T-helper 1 cell (primary cell): ENCODE measurements at regions not wholly inside any gene's neighbourhood (a gene's known extent, or its start where the extent isn't known, plus 50 kb on each side); places are given as distances from the start of the nearest gene placed in this dataset.
A peak's percentile ranks its signal among the peaks of the same experiment; 100 is the strongest.

Experiments used
- DNase-seq, 5 donors: peaks; one replicate each; pipeline ENCODE4 v3.0.0-alpha.2; 2012 to 2020

GRCh38 chr3:194995922-194996321 is 275.0 kb downstream of the XXYLT1 start:
- no peak for DNase-seq

GRCh38 chr3:194996746-194997145 is 274.2 kb downstream of the XXYLT1 start:
- DNase-seq, result no peak

DNA sequence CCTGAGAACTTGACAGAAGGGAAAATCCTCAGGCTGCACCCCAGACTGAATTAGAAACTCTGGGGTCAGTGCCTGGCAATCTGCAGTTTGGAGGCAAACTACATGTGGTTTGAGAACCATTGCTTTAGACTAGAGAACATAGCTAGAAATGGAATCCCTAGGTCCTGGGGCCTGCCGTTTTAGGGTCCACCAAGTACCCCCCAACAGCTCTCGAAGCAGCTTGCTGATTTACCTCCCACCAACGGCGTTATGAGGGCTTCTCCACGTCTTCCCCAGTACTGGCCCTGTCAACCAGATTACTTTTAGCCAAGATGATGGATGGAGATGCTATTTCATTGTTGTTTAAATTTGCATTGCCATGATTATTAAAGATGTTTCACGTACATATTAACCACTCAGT is 272.5 kb downstream of the XXYLT1 start:
- DNase-seq, result no peak

GRCh38 chr3:194998948-194999347 is 272.0 kb downstream of the XXYLT1 start:
- DNase-seq, result no peak

- DNase-seq, result no peak
Observed at GRCh38 chr3:194999491-194999890, 271.5 kb downstream of the XXYLT1 start.

DNA sequence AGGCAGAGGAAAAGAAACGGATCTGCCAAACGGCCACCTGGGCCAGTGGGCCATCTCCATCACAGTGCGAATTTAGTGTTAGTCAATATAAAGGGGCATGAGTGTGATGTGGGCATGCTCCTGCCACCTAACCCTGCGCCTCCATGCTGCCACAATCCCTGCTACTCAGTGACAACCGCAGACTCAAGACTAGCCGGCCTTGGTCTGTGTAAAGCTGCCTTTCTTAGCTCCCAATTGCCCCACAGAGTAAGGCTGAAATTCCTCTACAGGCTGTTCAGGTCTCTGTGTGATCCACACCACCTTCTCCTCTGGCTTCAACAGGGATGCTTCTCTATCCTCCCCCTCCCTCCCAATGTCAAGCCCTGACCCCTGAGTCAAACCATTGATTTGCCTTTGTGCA is 269.7 kb downstream of the XXYLT1 start:
- DNase-seq, result no peak

DNA sequence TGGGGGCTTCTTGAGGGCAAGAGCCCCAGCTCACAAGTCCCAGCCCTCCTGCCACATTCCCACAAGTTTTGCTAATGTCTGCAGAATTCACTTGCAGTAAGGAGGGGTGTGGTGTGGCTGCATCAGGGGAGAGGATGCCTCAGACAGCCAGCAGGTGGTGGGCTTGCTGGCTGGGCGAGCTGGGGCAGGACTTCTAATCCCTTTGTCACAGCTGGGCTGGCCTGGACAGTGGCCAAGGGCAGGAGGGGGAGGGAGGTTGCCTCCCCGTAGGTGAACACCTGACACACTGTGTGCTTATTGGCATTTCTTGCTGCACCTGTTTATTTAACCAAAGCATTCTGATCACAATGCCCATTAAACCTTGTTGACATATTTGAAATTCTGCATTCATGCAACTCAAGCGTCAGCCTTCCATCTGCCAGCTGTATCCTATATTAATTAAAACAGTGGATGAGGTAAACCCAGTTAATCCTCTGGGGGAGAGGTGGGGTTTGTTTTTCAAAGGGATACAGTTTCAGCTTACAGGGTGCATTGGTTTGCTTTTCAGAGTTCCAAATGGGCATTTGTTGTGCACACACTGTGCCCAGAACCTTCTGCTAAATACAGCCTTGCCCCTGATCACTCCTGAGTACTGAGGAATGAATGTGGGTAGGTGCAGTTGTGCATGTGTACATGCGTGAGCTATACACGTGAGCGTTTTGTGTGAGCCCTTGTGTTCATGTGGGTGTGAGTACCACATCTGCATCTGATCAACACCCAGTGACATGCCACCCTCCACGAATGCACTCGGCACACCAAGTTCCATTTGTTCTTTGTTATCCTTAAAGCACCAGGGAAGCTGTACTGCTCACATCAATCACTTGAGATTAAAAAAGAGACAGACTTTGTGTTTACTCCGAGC is 268.7 kb downstream of the XXYLT1 start:
- DNase-seq, result peak in 1 of 5 donors; percentile 11

DNA sequence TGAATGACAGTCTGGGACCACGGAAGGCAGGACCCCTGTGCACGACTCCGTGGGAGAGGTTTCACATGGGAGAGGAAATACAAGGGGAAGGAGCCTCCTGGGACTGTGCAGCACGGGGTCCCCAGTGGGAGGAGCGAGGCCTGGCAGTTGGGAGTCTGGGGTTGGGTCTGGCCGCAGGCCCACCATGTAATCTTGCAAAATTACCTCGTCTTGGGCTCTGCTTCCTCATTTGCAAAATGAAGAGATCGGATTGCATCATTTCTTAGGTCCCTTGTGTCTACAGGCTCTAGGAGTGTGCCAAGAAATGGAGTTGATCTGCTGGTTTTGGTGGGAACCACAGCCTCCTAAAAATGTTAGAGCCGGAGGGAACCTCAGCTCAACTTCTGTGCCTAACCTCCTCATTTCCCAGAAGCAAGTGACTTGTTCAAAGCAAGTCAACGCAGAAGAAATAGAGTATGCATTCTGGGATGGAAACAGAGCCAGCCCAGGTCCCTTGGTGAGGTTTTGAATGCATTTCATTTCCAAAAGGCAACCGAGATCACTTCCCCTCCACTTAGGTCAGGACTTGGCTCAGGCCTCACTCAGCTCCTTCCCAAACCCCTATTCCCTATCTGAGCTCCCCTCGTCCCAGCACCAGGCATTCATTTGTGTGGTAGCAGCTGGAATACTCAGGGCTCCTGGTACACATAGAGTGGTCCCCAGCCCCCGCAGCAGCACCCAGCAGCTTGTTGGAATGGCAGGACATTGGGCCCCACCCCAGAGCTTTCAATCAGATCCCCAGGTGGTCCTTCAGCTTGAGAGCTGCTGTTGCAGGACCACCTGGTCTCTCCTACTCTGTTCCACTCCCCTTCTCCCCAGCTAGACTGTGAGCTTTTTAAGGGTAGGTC is 267.7 kb downstream of the XXYLT1 start:
- no peak for DNase-seq

GRCh38 chr3:195003893-195004289 is 267.1 kb downstream of the XXYLT1 start:
- no peak for DNase-seq

DNA sequence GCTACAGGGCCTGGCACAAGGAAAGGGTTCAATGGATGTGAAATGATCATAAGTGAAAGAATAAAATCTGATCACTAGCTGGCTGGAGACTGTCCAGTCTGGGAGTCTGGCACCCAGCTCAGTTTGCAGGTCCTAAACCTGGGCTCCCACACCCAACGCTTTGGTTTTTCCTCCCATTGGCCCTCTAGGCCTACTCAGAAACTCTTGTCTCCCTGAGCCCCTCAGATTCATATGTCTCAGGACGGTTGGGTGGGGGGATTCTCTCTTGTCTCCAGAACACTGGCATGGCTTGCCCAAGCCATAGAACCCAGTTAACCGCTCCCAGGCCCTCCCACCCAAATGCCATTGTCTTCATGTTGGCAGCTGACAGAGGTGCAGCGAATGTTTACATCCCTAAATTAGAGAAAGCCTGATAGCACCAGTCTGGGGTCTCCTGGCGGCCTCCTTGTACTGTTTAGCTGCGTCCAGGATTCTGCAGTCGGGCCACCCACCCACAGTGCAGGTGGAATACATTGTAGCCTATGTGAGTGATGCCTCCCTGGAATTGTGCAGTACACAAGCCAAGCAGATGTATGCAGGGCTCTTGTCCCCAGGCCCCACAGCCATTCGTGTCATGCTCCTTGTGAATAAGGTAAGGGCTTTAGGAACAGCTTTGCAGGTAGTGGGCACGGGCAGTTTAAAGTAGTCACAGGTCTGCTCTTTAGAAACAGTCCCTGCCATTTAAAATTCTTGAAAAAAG is 266.3 kb downstream of the XXYLT1 start:
- no peak for DNase-seq

DNA sequence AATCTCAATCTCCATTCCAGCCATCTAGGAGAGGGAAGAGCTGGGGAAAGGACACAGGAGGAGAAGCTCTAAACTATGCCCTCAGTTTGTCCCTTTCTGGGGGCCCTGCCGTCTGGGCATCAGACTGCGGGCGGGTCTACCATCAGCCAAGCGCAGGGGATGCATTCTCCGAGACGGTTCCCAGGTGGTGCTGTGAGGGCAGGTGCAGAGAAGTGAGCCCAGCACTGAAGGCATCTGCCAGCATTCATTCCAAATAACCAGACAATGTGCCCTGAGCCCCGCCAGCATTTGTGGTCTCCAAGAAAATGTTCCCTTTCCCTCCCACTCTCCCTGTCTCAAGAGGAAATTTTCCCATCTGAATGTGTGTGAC is 265.7 kb downstream of the XXYLT1 start:
- DNase-seq, result no peak

DNA sequence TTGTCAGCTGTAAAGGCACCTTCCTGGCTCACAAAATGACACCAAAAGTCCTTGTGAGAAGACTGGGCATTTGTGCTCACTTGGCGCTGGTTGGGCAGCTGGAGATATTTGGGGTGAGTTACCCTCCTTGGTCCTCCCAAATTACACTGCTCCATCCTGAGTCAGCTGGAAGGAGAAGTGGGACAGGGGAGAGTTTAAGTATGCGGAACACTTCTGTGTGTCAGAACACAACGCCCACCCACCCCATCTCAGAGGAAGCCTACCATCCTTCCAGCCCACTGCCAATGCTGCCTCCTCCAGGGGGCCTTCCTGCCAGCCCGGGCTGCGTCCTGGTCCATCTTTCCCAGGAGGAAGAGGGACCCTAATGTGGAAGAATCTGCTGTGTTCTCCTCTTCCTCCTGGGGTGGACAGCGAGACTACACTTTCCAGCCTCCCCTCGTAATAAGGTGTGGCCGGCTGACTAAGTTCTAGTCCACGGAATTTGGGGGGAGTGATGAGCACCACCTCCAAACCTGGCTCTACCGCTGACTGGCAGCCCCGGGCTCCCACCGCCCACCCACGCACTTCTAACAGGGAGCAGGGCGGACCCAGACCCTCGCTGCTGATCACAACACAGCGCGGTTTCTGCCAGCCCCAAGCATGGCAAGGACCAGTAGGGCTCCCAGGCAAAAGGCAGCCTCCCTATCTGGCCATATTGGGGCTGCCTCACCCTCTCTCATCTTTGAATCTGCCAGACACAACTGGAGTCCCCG is 265.0 kb downstream of the XXYLT1 start:
- no peak for DNase-seq

DNA sequence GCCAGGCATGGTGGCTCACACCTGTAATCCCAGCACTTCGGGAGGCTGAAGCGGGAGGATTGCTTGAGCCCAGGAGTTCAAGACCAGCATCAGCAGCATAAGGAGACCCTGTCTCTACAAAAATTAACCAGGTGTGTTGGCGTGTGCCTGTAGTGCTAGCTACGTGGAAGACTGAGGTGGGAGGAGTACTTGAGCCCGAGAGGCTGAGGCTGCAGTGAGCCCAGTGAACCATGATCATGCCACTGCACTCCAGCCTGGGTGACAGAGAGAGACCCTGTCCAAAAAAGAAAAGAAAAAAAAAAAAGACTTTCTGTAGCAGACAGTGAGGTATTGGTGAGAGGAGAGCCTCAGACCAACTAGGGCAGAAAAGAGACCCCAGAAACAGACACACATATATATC is 263.8 kb downstream of the XXYLT1 start:
- DNase-seq, result no peak

DNA sequence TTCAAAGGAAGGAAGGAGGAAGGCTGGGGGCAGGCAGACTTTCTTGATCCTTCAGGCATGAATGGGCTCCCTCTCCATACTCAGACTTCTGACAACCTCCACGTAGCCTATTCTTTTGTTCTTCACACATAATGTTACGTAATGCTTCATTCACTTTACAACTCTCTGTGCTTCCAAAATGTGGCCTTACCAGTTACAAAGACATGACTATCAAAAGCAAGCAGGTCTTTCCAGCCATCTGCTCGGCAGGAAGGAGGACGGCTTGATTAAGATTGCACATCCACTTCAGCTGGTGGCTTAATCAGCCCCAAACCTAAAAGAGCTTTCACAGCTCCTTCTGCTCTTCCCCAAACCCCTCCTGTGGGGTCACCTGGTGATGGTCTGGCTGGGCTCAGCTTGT is 263.2 kb downstream of the XXYLT1 start:
- DNase-seq, result no peak

DNA sequence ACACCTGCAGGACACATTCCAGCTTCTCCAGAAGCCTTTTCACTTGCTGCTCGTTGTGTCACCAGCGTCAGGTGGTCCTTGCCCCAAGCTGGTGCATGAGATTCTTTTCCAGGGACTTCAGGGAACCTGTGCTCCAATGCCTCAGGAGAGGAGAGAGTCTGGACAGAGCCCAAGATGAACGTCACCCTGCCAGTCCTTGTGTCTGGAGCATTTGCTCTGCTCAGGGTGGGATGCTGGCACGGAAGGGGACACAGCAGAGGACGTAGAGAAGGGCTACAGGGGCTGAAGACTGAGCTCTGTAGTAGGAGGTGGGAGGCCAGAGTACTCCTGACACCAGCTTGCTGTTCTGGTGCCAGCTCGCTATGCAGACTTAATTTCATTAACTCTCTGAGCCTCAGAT is 262.1 kb downstream of the XXYLT1 start:
- no peak for DNase-seq

DNA sequence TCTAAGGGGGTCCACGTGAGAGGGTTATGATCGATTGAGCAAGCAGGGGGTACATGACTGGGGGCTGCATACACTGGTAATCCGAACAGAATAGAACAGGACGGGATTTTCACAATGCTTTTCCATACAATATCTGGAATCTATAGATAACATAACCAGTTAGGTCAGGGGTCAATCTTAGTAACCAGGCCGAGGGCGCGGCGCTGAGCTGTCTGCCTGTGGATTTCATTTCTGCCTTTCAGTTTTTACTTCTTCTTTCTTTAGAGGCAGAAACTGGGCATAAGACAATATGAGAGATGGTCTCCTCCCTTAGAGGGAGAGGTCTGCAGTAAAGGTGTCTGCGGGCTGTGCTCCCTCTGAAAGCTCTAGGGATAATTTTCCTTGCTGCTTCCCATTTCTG is 261.3 kb downstream of the XXYLT1 start:
- DNase-seq, result no peak

GRCh38 chr3:195010551-195011100 is 260.3 kb downstream of the XXYLT1 start:
- DNase-seq, result no peak

DNA sequence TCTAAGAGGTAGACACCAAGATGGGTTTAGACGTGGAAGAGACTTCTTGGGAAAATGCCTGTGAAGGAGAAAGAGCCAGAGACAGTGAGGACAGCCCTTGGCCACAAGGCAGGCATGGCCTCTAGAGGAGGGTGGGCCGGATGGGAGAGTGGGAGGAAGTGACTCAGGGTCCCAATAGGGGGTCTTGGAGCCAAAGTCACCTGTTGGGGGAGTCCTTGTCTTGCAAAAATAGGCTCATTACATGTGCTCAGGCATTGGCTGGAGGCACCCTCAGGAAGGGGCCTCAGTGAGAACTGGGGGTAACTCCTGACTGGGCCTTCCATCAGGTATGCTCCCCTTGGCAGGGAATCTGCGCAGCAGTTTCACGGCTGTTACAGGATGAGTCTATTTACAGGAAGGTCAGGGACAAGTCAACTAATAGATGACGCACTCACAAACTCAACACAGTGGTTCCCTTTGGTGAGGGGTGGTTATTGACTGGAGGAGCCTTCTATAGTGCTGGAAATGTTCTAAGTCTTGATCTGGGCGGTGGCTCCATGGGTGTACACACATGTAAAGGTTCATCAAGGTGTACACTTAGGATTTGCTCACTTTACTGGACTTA is 259.6 kb downstream of the XXYLT1 start:
- no peak for DNase-seq

GRCh38 chr3:195012100-195012499 is 258.9 kb downstream of the XXYLT1 start:
- no peak for DNase-seq

DNA sequence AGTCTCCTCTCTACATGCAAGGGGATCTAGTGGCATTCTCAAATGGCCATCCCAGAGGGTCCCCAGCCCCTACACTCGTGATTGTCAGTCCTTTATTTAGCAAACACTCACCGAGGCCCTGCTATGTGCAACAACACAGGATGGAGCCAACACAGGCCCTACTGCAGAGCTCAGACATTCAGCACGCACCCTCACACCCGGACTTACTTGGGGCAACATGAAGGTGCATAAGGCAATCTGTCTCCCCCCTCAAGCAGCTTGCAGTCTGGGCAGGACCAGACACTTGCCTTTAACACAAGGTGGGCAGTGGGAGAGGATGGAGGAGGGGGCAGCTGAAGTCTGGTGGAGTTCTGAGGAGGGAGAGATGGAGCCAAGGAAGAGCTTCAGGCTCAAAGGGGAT is 258.4 kb downstream of the XXYLT1 start:
- no peak for DNase-seq
